CD1c-positive myeloid dendritic cell (primary cell): ENCODE measurements at regions not wholly inside any gene's neighbourhood (a gene's known extent, or its start where the extent isn't known, plus 50 kb on each side); places are given as distances from the start of the nearest gene placed in this dataset.
A peak's percentile ranks its signal among the peaks of the same experiment; 100 is the strongest.

Source experiments
- DNase-seq: peaks from one replicate; pipeline ENCODE4 v3.0.0-alpha.2; 2016; ENCODE audit errors: extremely low spot score

DNA sequence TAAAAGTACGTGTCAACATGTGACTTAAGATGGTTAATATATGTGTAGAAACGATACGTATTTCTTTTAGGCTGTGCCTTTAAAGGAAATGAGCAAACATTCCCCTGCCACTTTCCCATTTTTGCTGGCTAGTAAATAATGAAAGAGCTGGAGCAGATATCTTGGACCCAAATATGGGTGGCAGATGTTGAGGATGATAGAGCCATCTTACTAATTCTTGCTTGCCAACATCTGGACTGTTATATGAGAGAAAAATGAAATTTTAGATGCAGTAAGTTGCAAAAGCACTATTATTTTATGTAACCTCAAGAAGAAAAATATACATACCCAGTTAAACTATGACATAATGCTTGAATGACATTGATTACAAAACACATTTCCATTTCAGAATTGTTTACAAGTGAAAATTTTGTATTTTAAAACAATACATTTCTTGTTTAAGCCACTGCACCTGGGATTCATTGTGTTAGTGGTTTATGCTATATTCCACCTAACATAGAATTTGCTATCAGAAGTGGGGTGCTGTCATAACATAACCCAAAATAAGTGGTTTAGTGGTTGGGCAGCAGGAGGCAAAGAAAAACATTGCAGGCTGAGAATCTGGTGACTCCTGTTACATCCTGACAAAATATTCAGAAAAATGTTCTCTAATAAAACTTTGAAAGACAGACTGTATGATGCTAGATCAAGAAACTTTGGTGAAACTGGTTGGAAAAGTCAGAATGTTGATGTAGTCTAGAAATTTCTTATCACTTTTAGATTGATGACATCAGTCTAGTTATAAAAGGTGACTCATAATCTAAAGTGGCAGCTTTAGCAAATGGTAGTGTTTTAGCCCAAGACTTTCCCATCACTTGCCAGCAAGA, 305.0 kb downstream of the PTEN start:
- DNase-seq: no peak

DNA sequence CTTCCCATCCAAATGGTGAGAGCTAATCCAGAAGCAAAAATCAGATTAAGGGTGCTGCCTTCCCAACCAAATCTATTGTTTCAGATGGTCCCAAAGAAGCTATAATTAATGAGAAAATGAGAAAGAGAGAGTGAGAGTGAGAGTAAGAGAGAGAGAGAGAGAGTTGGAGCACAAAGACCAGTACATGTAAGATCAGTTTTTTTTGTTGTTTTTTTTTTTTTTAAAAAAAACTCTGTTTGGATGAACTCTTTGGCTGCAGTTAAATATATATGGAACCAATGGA, 305.6 kb downstream of the PTEN start:
- no peak for DNase-seq

DNA sequence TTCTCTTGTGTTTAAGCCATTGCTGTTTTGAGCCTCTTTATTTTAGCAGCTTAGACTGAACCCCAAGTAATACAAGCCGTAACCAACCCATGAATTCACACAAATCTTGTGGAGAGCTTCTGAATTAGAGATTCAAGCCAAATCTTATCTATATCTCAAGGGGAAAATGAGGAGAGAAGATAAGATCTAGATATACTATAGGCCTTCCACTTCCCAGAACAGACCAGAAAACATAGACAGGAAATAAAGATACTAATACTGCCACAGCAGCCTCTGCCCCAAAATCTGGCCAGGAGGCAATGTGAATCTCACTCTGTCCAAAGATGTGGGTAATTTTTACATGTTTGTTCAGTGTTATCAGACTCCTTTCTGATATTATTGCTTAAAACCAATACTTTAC, 307.2 kb downstream of the PTEN start:
- no peak for DNase-seq

DNA sequence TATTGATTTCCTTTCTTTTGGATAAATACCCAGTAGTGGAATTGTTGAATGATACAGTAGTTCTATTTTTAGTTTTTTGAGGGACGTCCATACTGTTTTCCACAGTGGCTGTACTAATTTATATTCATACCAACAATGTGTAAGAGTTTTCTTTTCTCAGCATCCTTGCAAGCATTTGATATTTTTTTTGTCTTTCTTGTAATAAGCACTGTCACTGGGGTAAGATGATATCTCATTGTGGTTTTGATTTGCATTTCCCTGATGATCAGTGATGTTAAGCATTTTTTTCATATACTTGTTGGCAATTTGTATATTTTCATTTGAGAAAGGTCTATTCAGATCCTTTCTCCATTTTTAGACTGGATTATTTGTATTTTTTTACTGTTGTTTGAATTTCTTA, 308.7 kb downstream of the PTEN start:
- DNase-seq: no peak

- DNase-seq: no peak
These were observed 311.0 kb downstream of the PTEN start for GRCh38 chr10:88174391-88174790.

- DNase-seq: no peak
These were observed 315.3 kb downstream of the PTEN start for GRCh38 chr10:88178758-88179157.

- no peak for DNase-seq
These were observed 316.4 kb downstream of the PTEN start for GRCh38 chr10:88179831-88180230.

DNA sequence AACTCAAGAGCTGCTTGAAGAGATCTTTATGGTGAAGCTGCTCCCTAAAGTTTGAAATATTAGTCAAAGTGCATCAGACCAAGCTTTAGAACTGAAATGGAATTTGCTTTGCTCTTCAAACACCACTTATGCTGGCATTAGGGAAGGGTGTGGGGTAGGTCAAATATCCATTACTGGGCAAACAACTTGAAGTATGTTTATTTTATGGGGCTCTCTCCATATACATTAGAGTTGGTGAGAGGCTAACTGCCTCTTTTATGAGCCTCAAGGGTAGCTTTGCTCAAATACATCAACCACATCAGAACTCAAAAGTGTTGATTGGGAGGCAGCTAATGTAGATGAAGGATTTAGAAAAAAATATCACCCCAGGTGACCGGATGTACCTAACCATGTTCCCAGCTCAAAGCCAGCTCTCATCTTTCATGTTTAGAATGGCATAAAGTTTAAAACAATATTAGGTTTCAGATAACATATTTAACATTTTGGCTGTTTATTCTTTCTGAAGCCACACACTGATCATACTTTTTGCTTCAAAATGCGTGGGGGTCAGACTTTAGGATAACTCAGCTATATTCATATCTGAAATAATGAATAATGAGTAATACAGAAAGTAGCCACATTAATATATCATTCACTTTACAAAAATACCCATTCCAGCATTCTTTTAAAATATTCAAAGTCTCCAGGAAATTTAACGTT, 318.6 kb downstream of the PTEN start:
- no peak for DNase-seq

- DNase-seq: no peak
These were observed 319.1 kb downstream of the PTEN start for GRCh38 chr10:88182601-88182930.

- no peak for DNase-seq
These were observed 321.3 kb downstream of the PTEN start for GRCh38 chr10:88184543-88185297.

GRCh38 chr10:88185830-88186229, 322.4 kb downstream of the PTEN start:
- no peak for DNase-seq

- DNase-seq: no peak
These were observed 322.9 kb downstream of the PTEN start for GRCh38 chr10:88186335-88186734.

DNA sequence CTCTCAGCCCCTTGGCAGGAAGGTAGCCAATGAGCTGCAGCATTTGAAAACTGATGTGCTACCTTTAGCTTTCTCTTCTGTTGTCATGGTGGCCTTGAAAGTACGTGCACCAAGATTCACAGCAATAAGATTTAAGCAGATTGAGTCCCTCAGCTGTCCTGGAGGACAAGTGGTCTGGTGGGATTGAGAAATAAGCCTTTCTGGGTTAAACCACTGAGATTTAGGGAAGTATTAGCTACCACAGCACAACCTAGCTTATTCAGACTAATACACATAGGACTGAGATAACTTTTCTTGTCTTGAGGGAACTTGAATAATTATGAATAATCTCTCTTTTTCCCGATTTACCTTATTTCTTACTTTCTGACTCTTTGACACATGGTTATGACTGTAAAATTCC, 324.0 kb downstream of the PTEN start:
- DNase-seq: peak; percentile 43

GRCh38 chr10:88190123-88190522, 326.7 kb downstream of the PTEN start:
- DNase-seq: no peak

- DNase-seq: no peak
These were observed 327.3 kb downstream of the PTEN start for GRCh38 chr10:88190540-88191235.

DNA sequence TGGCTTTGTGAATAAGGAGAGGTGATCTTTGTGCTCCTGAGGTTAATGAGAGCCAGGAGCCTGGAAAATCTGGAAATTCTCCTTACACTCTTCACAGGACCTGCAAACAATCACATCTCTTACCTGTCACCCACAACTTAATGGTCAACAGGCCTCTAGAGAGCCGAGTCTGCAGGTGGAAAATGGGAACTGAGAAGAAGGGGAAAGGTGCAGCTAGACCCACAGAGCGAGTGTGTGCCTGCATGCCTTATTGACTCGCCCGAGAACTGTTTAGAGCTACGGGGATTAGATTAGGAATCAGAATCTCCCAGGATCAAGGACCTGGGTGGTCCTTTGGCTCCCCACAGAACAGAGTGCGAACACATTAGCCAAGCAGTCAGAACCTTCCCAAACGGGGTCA, 329.6 kb downstream of the PTEN start:
- no peak for DNase-seq

DNA sequence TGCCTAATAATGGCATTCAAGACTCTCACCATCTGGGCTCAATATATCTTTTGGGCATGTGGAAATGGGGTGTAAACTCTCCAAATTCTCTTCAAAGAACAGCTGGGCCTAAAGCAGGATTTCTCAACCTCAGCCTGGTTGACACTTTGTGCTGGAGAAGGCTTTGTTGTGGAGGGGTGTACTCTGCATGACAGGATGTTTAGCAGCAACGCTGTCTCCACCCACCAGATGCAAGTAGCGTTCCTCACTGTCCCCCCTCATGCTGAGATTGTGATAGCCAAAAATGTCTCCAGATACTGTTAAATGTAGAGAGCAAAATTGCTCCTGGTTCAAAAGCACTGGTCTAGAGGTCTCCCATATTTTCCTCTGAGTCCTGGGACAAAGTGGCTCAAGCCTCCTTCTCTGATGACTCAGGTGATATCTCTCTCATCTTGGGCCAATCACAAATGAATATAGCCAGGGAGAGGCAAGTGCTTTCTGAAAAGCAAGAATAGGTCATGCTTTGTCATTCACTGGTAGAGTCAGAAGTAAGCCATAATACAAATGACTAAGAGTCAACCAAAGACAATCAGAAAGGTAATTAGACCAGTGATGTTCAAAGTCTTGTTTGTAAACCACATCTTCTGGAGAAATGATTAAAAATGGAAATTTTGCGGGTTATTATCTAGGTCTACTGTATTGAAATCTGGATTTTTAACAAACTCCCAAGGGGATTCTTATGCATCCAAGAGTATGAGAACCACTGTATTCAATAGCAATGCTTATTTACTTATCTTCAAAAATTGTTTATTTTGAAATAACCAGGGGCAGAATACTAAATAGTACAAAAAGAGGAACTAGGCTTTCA, 330.8 kb downstream of the PTEN start:
- DNase-seq: no peak

GRCh38 chr10:88194961-88195367, 331.5 kb downstream of the PTEN start:
- no peak for DNase-seq

GRCh38 chr10:88195841-88196240, 332.4 kb downstream of the PTEN start:
- no peak for DNase-seq

GRCh38 chr10:88196291-88196690, 332.9 kb downstream of the PTEN start:
- DNase-seq: no peak

- DNase-seq: no peak
These were observed 334.6 kb downstream of the PTEN start for GRCh38 chr10:88198023-88198422.
